Stimulated activated CD4-positive, alpha-beta T cell treated with anti-CD3 and anti-CD28 coated beads, Interleukin-15, amount 100 ng/mL, for 24 hours (primary cell): ENCODE measurements at regions not wholly inside any gene's neighbourhood (a gene's known extent, or its start where the extent isn't known, plus 50 kb on each side); places are given as distances from the start of the nearest gene placed in this dataset.

ENCODE experiments used
- DNase-seq: peaks from one replicate; pipeline ENCODE4 v3.0.0-alpha.2; 2020

- no peak for DNase-seq
These were observed 295.1 kb downstream of the SMOC2 start for GRCh38 chr6:168736039-168736438.

GRCh38 chr6:168735268-168735949 is 294.4 kb downstream of the SMOC2 start:
- no peak for DNase-seq

- no peak for DNase-seq
These were observed 293.5 kb downstream of the SMOC2 start for GRCh38 chr6:168734523-168734922.

GRCh38 chr6:168732676-168733075 is 291.7 kb downstream of the SMOC2 start:
- DNase-seq, result no peak

GRCh38 chr6:168730931-168731716 is 290.1 kb downstream of the SMOC2 start:
- DNase-seq, result no peak

GRCh38 chr6:168728056-168728455 is 287.1 kb downstream of the SMOC2 start:
- DNase-seq, result no peak

- no peak for DNase-seq
These were observed 285.4 kb downstream of the SMOC2 start for GRCh38 chr6:168726312-168726856.

GRCh38 chr6:168725802-168726201 is 284.8 kb downstream of the SMOC2 start:
- DNase-seq, result no peak

- no peak for DNase-seq
These were observed 283.9 kb downstream of the SMOC2 start for GRCh38 chr6:168724669-168725570.

GRCh38 chr6:168724033-168724432 is 283.0 kb downstream of the SMOC2 start:
- no peak for DNase-seq

- no peak for DNase-seq
These were observed 281.4 kb downstream of the SMOC2 start for GRCh38 chr6:168722397-168722796.

GRCh38 chr6:168721571-168721970 is 280.6 kb downstream of the SMOC2 start:
- DNase-seq, result no peak

- DNase-seq, result no peak
These were observed 278.9 kb downstream of the SMOC2 start for GRCh38 chr6:168719901-168720300.

GRCh38 chr6:168718821-168719475 is 278.0 kb downstream of the SMOC2 start:
- no peak for DNase-seq
